ENCODE measurements at regions not wholly inside any gene's neighbourhood (a gene's known extent, or its start where the extent isn't known, plus 50 kb on each side); places are given as distances from the start of the nearest gene placed in this dataset.

DNA sequence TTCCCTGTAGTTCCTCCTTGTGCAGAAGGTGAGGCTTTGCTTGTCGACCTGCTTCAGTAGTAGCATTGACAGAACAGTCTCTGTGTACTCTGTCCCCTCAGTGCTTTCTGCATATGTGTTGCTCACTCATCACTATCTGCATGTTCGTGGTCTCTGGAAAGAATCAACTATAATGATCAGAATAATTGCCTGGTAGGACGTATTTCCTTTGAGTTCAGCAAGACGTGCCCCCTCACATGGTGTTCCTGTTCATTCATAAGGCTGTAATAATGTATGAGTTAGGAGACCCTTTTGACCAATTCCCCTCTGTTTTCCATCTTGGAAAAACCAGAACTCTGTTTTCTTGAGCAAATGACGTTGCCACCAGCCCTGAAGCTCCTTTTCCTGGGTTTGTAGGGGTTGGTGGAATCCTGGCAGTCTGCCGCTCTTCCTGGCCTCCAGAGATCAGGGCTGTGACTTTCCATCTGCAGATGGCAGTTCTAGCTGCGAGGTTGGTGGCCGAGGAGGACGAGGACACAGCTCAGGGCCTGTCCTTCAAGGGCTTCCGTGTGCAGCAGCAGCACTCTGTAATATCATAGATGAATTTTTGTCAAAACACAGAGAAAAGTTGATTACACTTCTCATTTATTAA lies 61.9 kb downstream of the EXOSC2 start:
- no peak for DNase-seq

DNA sequence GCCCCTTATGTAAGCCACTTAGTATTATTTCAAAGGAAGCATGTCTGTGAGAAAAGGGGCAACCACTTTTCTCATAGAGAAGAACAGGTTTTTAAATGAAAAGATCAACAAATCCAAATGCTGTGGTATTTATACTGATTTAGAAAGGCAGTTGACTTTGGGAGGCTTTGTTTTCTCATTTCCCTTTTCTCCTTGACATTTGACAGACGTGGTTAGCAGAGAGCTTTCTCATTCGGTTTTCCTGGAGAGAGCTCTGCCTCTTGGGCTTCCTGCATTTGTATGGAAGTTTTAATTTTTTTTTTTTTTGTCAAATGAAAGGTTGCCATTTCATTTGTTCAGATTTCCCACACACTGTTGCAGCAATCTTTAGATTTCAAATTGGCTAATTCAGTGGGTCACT lies 62.5 kb downstream of the EXOSC2 start:
- no peak for DNase-seq

DNA sequence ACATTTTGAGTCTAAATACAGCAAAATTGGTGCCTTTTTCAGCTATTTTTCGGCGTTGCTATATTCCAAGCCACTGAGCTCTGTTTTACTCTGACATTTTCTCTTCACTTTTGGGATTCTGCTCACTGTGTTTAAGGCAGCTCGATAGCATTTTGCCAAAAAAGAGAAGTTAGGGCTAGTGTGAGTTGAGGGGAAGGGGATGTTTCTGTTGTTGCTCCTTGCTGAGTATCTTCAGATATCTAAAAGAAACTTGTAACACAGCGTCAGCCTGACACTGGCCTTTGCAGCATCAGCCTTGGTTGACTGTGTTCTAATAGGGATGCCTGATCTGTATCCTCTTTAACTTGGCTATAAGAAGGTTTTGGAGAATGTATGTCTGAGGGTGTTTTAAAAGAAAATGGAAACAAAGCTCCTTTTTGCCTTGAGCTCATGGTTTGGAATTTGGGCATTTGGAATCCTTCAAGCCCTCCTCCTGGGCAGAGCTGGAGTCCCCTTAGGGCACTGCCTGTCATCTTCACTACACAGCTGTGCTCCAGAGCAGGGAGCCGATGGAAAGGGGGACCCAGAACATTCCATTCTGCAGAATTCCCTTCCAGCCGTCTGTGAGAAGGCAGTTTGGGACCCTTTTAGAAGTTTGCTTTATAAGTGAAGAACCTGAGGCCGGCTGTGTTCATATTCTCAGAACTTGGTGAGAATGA lies 63.0 kb downstream of the EXOSC2 start:
- DNase-seq: no peak

DNA sequence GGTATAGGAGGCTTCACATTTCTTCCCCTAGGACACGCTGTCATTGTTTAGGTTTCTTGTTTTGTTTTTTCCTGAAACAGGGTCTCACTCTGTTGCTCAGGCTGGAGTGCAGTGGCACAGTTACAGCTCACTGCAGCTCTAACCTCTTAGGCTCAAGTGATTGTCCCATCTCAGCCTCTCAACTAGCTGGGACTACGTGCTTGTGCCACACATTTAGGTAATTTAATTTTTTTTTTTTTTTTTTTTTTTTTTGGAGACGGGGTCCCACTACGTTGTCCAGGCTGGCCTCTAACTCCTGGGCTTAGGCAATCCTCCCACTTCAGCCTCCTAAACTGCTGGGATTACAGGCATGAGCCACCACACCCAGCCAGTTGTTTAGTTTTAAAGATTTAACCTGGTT lies 66.2 kb downstream of the EXOSC2 start:
- DNase-seq: no peak

DNA sequence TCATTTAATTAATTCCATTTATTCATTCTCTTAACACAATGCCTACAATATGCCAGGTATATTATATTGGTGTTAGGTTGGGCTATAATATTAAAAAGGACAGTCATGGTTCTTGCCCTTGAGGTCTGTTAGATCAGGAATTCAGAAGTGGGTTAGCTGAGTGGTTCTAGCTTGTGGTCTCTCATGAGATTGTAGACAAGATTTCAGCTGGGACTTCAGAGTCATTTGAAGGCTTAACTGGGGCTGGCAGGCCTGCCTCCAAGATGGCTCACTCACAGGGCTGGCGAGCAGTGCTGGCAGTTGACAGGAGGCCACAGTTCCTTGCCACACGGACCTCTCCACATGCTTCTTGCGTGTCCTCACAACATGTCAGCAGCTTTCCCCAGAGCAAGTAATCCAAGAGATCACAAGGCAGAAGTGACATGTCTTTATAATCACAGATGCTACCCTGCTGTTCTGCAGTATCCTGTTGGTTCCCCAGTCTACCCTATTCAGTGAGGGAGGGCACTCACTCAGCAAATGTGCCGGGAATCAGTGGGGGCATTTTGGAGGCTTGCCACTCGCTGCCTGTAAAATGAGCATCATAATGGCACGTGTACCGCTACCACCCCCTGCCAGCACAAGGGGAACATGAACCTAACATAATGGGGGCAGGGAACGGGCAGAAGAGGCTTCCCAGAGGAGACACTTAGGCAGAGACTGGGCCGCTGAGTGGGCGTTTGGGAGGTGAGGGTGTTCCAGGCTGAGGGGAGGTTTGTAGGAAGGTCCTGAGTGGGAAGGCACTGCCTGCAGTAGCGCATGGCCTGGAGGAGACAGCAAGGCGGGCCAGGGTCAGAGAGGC lies 70.0 kb downstream of the EXOSC2 start:
- DNase-seq: no peak

DNA sequence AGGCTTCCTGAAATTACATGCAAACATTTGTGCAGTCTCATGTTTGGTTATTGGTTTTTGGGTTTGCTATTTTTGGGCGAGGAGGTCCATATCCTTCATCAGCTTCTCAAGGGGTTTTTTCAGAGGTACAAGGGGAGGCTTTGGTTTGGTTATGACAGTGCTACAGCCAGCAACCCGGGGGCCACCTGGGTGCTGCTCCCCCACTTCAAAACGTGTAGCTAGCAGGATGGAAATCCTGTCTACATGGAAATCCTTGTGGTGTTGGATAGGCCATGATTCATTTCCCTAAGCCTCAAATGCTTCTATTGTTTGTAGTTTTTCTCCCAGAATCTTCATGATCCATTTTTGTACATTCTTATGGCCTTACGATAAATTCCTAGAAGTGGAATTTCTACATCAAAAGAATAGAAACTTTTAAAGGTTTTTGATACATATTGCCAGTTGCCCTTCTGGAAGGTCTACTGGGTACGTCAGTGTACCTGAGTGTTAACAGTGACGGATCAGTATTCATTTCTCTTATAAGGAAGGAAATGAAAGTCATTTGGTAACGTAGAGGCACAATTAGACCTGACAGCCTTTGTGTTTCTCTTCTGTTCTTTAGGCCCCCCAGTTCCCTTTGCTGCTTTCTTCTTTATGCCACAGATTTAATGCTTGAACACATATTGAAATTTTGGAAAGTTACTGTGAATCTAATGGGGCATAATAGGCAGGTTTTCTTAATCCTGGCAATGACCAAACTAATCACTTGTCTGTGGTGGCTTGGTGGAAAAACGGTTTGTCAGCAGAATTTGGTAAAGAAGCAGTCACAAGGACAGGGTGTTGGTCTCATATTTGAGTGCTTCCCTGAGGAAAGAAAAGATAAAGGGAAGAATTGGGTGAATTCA lies 69.7 kb upstream of the ABL1 start:
- DNase-seq: no peak

DNA sequence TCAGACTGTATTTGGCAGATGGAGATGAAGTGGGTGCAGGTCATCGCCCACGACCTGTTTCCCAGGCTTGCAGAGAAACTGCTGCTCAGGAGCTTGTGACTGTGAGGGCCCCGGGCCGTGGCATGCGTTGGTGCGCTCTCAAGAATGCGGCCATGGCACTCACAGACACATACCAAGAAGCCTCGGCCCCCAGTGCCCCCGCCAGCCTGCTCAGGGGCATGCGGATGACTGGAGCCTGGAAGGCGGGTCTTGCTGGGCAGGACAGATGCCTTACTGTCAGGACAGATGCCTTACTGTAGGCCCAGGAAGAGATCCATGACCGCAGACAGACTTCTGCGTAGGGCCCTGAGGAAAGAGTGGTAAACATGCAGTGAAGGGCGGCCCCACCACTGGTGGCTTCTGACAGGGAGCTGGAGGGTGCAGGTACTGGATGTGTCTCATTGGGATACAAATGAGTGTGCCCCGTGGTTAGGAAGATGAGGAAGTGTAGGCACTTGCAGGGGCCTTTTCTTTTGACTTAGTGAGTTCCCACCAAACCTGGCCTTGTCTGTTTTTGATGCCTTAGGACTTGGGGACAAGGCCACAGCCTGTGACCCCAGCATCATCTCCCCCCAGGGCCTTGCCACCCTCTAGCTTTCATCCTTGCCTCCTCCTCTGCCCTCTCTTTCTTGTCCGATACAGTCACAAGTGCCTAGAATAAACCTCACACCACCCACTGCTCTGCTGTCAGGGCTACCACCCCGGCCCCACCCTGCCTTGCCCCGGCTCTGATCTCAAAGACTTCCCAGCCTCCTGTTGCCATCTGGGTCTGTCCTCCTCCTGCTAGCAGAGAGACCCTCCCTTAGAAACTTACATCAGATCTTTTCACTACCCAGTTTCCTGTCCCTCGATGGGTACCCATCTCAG lies 68.8 kb upstream of the ABL1 start:
- no peak for DNase-seq

DNA sequence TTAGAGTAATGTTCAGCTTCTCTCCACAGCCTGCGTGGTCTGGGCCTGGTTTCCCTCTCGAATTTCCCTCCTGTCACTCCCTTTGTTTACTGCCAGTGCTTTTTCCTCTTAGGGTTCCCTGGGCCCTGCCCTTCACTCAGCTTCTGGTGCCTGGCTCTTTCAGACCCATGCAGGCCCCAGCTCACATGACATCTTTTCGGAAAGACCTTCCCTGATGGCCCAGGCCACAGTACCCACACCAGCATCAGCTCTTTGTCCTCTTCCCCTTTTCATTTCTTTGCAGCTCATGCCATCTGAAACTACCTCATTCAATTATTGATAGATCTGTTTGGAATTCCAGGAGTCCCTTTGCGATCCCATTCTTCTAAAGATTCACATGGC lies 68.1 kb upstream of the ABL1 start:
- no peak for DNase-seq

DNA sequence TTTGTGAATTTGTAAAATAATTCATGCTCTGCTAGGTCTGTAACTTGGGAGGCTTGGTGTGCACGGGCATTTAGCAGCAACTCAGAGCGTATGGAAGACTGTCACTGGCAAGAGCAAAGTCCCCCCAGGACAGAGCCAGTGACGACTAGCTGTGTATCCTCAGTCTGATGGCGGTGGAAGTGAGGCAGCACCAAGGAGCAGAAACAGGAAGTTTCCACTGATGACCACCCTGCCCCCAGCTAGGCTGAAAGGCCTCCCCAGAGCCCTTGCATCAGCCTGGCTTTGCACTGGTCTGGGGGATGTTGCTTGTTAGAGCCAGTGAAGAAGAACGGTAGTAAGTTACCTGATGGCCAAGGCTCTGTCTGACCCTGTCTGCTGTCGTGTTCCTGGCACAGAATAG lies 66.8 kb upstream of the ABL1 start:
- DNase-seq: no peak

DNA sequence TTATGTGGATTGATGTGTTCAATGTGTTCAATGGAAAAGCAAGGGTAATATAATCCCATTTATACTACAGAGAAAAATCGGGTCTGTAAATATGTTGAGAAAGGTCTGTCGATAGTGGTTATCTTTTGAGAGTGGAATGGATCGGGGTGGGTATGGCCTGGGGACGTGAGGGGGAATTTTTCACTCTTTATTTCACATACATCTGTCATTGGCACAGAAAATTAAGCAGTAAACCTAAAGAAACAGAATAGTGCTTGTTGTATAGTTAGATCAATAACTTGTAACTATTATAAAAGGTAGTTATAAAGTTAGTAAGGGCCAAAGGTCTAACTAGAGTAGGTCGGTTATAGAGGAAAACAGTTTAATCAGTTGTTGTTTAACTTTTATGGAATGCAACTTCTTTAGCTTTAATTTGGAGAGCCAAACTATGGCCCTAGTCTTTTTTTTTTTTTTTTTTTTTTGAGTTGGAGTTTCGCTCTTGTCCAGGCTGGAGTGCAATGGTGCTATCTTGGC lies 66.1 kb upstream of the ABL1 start:
- DNase-seq: no peak

DNA sequence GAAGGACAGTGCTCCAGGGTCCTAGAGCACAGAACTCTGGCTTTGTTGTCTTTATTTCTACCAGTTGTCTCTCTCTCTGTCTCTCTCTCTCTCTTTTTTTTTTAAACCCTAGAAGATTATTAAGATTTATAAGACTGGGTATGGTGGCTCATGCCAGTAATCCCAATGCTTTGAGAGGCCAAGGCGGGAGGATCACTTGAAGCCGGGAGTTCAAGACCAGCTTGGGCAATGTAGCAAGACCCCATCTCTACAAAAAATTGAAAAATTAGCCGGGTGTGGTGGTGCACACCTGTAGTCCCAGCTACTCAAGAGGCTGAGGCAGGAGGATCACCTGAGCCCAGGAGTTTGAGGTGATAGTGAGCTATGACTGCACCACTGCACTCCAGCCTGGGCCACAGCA lies 65.0 kb upstream of the ABL1 start:
- no peak for DNase-seq

DNA sequence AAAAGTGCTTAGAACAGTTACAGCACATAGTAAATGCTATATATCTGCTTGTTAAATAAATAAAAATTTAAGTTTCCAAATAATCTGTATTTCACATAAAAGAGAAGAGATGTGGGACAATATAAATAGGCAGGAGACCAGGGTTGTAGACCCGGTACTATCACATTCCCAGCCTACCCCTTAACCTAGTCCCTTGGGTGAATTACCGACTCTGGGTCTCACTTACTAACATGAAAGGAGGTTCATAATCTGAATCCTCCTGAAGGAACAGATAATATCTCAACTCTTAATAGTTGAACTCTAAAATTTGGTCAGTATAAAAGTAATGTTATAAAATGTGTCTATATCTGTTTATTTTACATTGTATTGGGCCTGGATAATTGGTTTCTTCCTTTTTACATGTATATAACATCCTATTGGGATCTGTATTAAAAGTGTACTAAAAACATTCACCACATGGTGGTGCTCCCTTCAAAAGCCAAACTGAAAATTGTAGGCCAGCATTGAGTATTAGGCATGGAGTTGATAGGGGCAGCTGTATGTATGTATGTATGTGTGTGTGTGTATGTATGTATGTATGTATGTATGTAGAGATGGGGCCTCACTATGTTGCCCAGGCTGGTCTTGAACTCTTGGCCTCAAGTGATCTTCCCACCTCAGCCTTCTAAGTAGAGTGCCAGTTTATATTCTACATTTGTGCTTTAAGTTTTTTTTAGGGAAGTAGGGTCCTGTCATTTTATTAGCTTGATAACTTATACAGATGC lies 64.2 kb upstream of the ABL1 start:
- DNase-seq: peak; percentile 48 to 73

DNA sequence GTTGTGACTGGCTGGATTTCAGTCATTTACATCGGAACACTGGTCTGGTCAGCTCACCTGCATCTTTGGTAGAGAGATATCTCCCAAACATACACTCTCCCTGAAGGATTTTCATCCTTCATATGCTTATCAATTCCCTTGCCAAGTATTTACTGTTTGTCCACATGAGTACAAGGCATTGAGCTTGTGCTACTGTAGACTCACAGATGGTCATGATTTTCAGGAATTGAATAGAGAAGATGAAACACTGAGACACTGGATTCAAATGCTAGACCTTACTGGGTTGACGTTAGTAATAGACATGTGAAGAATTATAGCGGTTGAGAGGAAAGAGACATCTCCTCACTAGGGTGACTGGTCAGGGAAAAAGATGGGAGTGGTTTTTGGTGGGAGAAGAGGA lies 62.9 kb upstream of the ABL1 start:
- DNase-seq: no peak

DNA sequence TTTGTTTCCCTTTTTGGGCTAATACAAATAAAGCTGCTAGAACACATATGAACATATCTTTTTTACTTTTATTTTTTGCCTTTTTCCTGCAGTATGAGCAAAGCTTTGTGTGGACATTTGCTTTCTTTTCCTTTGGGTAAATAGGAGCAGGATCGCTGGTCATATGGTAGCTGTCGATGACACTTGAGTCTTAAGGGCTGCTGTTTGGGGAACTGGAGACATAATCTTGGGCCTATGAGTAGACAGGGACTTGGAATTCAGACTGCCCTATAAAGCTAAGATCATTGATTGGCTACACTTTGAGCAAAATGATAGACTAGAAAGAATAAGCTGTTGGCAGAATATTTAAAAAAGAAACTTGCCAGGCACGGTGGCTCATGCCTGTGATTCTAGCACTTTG lies 60.9 kb upstream of the ABL1 start:
- DNase-seq: no peak

DNA sequence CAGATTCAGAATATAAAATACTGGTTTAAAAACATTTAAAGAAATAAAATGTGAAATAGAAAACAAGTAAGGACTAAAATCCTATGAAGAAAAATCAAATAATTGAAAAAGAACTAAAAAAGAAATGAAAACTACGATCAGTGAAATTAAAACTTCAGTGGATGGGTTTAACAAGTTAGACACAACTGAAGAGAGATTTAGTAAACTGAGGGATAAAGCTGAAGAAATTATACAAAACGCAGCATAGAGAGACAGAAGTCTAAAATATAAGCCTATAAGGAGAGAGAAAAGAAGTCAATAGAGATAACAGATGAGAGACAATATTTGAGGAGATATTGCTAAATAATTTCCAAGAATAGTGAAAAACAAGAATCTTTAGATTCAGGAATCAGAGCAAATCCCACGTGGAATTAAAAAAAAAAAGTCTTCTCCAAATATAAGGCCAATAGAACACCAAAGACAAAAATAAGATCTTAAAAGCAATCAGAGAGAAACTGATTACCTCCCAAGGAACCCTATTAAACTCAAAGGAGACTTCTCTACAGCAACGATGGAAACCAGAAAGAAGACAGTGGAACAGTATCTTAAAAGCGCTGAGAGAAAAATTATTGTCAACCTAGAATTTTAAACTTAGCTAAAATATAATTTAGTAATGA lies 59.6 kb upstream of the ABL1 start:
- DNase-seq: no peak

DNA sequence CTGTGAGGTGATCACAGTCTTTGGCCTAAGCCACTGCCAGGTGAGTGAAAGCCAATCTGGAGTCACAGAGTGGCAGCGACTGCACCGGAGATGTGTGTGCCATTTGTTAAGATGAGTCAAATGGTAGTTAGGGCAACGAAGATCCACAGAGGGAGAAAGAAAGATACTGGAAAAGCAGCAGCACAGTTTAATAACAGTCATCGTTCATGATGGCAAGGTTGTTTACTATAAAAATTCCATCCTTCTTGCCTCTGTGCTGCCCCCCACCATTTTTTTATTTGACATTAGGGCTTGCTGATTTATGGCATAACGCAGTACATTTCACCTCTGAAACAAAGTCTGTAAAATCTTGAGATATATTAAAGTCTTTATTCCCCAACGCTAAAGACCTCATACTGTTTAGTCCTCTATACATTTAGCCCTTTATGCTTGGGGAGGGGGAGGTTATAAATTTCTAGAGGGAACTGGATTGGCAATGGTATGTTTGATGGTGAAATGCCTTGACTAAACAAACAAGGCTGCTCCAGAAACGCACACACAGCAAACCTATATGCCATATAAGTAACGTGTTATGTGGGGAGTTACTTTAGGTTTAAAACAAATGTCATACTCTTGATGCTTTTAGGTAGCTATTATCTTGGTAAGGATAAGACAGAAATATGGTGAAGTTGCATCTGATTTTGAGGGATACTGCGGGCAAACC lies 55.8 kb upstream of the ABL1 start:
- DNase-seq: no peak

DNA sequence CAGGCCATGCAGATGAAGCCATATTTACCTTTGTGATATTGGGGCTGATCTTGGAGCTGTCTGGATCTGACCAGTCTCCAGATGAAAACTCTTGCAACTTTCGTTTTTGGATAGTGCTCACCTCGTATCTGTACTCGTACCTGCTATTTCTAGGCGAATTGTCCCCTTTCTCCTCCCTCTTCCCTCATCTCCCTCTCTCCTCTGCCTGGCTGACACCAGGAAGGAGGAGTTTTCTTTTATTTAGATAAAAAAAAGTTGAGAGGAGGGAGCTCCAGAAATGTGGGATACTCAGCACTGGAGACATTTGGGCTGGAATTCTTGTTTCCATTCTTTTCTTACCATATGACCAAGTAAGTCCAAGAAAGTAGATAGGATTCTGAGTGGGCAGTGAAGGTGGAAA lies 54.6 kb upstream of the ABL1 start:
- no peak for DNase-seq

DNA sequence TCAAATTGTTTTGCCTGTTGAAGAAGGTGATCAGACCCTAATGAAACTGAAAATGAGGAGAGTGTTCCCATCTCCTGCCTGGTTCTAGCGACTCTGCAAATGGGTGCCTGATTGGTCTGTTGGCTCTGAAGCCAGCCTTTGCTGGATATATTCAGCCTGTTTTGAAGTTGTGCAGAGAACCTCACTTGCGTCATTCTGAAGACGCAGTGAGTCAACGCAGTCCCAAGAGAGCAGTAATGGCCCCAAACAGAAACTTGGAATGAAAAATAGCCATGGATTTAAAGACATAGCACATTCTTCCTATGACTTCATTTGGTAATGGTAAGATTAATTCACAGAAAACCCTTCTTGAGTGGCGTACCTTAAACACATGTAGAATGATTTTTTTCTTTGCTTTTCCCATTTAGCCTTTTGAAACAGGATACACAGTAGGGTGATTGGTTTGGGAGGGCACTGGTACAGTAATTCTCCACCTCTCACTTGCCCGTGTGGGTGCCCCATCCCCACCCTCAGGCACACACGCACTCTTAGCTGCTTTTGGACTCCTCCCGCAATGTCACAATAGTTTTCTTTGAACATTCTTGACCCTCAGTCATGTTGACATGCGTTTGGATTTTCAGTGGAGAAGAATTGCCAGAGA lies 54.1 kb upstream of the ABL1 start:
- no peak for DNase-seq

DNA sequence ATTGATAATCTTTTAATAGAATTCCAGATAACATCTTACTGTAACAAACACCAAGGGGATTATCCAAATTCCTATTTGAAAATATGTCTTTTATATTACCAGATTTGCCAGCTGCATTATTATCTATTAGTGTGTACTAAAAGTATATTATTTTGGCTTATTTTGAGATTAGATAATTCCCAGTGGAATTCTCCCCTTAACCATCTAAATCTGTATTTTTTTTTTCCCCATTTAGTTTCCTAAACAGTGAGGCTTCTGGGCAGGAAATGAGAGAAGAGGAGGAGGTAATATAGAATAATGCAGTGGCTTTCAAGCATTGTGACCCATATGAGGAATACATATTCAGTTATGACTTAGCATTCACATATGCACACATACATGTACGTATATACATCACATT lies 53.5 kb upstream of the ABL1 start:
- DNase-seq: no peak
